CD14-positive monocyte (primary cell): ENCODE measurements at regions not wholly inside any gene's neighbourhood (a gene's known extent, or its start where the extent isn't known, plus 50 kb on each side); places are given as distances from the start of the nearest gene placed in this dataset.

ENCODE experiments used
- DNase-seq, 3 donors: peaks; one replicate each; pipeline ENCODE4 v3.0.0-alpha.2; 2011 to 2022
- H2AFZ ChIP-seq: 2 replicates; pipeline ENCODE4 v1.6.0; 2012; ENCODE audit warnings: mild to moderate bottlenecking, low read depth, low read length, inconsistent platforms; ENCODE audit not compliant: insufficient read depth, poor library complexity, severe bottlenecking
- H3K27ac ChIP-seq, 2 donors: 1 replicate in 1 of 2; 2 replicates in 1 of 2; pipeline ENCODE4 v1.5.1; 2012 to 2013; ENCODE audit warnings: low read length in 2 of 2, control low read depth in 1 of 2, inconsistent platforms in 1 of 2, low read depth in 1 of 2, mild to moderate bottlenecking in 1 of 2
- H3K27me3 ChIP-seq, 2 donors: one replicate each; pipeline versions ENCODE4 v1.6.0 to v1.6.1; 2011 to 2013; ENCODE audit warnings: low read length in 2 of 2; ENCODE audit not compliant: control insufficient read depth in 2 of 2, insufficient read depth in 2 of 2
- H3K36me3 ChIP-seq, 2 donors: replicated peaks in 1 of 2; 1 replicate in 1 of 2; 2 replicates in 1 of 2; pipeline versions ENCODE4 v1.5.1 to v1.6.1; 2012 to 2013; ENCODE audit warnings: low read length in 2 of 2, control low read depth in 1 of 2, inconsistent platforms in 1 of 2, mild to moderate bottlenecking in 1 of 2; ENCODE audit not compliant: insufficient read depth in 2 of 2, control insufficient read depth in 1 of 2
- H3K4me1 ChIP-seq, 2 donors: 1 replicate in 1 of 2; 2 replicates in 1 of 2; pipeline versions ENCODE4 v1.5.1 to v1.6.1; 2012 to 2013; ENCODE audit warnings: low read length in 2 of 2, control low read depth in 1 of 2, inconsistent platforms in 1 of 2, mild to moderate bottlenecking in 1 of 2, moderate library complexity in 1 of 2; ENCODE audit not compliant: insufficient read depth in 2 of 2, control insufficient read depth in 1 of 2
- H3K4me2 ChIP-seq: replicated peaks from 2 replicates; pipeline ENCODE3; 2012; ENCODE audit warnings: low read length, moderate library complexity, mild to moderate bottlenecking; ENCODE audit not compliant: poor library complexity, severe bottlenecking; ENCODE audit errors: extremely low read depth
- H3K4me3 ChIP-seq, 3 experiments: fragments of 200-600 bp in 1 of 3; sonication (generic) in 1 of 3; replicated peaks in 1 of 3; 1 replicate in 2 of 3; 2 replicates in 1 of 3; pipeline ENCODE4 v1.5.1; 2011 to 2013; ENCODE audit warnings: low read length in 3 of 3, mild to moderate bottlenecking in 3 of 3, control low read depth in 2 of 3, low read depth in 2 of 3, inconsistent platforms in 1 of 3, moderate library complexity in 1 of 3
- H3K79me2 ChIP-seq: 2 replicates; pipeline ENCODE4 v1.6.0; 2012; ENCODE audit warnings: mild to moderate bottlenecking, control low read depth, inconsistent platforms, low read length, moderate library complexity; ENCODE audit not compliant: insufficient read depth
- H3K9ac ChIP-seq: 2 replicates; pipeline ENCODE4 v1.6.0; 2017; ENCODE audit warnings: low read length, mild to moderate bottlenecking; ENCODE audit not compliant: insufficient read depth, poor library complexity, severe bottlenecking
- H3K9me3 ChIP-seq, 2 donors: replicated peaks in 1 of 2; 1 replicate in 1 of 2; 2 replicates in 1 of 2; pipeline versions ENCODE4 v1.5.1 to v1.6.1; 2012 to 2013; ENCODE audit warnings: low read length in 2 of 2, control low read depth in 1 of 2; ENCODE audit not compliant: control insufficient read depth in 1 of 2, insufficient read depth in 1 of 2
- H4K20me1 ChIP-seq: 2 replicates; pipeline ENCODE4 v1.6.0; 2012; ENCODE audit warnings: mild to moderate bottlenecking, low read length, control low read depth, moderate library complexity; ENCODE audit not compliant: insufficient read depth
- H3K27ac Mint-ChIP-seq, 7 donors: one replicate each; pipeline ENCODE4 v1.8.0; 2020; ENCODE audit warnings: mild to moderate bottlenecking in 7 of 7, mixed read lengths in 7 of 7, moderate library complexity in 6 of 7, inconsistent platforms in 2 of 7
- H3K27me3 Mint-ChIP-seq, 3 donors: one replicate each; pipeline ENCODE4 v1.8.0; 2021 to 2022; ENCODE audit warnings: low read depth in 3 of 3, mild to moderate bottlenecking in 3 of 3, mixed read lengths in 3 of 3, moderate library complexity in 3 of 3, inconsistent platforms in 1 of 3
- H3K36me3 Mint-ChIP-seq, 2 donors: one replicate each; pipeline ENCODE4 v1.8.0; 2020; ENCODE audit warnings: mixed read lengths in 2 of 2, inconsistent platforms in 1 of 2, mild to moderate bottlenecking in 1 of 2
- H3K4me1 Mint-ChIP-seq: one replicate; pipeline ENCODE4 v1.8.0; 2020; ENCODE audit warnings: mild to moderate bottlenecking, mixed read lengths
- H3K4me3 Mint-ChIP-seq, 2 donors: one replicate each; pipeline ENCODE4 v1.8.0; 2020; ENCODE audit warnings: mild to moderate bottlenecking in 2 of 2, mixed read lengths in 2 of 2, moderate library complexity in 1 of 2
- H3K9me3 Mint-ChIP-seq, 7 donors: one replicate each; pipeline ENCODE4 v1.8.0; 2020 to 2022; ENCODE audit warnings: mixed read lengths in 7 of 7, mild to moderate bottlenecking in 6 of 7, moderate library complexity in 6 of 7, inconsistent platforms in 2 of 7
- CTCF ChIP-seq: fragments of 200-600 bp; IDR thresholded peaks from one replicate; pipeline ENCODE4 v1.8.0; 2022; ENCODE audit warnings: antibody characterized with exemption, mild to moderate bottlenecking
- WGBS: methylation state at CpG from one replicate; pipeline ENCODE4 v1.1.5; 2013; ENCODE audit warnings: missing lambda C conversion rate; ENCODE audit not compliant: insufficient coverage; 5-methylcytosine and 5-hydroxymethylcytosine counted together
- intact Hi-C, 2 donors: fragments of 100-400 bp; cut with micrococcal nuclease; formaldehyde crosslinking; loops; one replicate each; pipeline versions ENCODE4 v1.15.0 to v1.15.1; 2023

GRCh38 chr15:60083318-60083717 is 79.2 kb downstream of the FOXB1 start:
- no peak overlapping the region for H3K4me2 ChIP-seq
- intact Hi-C loops, result no loop called here

GRCh38 chr15:60086681-60087429 is 82.7 kb downstream of the FOXB1 start:
- TF ChIP-seq CTCF, result no peak

More at GRCh38 chr15:60083318-60083717, 79.2 kb downstream of the FOXB1 start:
- Mint-ChIP-seq H3K4me1 (no peaks in the 10 kb centered on the region), H3K27ac (no peak overlapping the region), H3K27me3 (peaks cover 2 to 3% (median 2%) of the 10 kb centered on the region in 3 donors), H3K9me3 (peaks cover 0 to under 1% (median 0%) of the 10 kb centered on the region in 7 donors), H3K36me3 (no peaks in the 10 kb centered on the region), H3K4me3 (no peak overlapping the region)
- Histone ChIP-seq H3K27ac (no peak overlapping the region), H3K27me3 (no peaks in the 10 kb centered on the region), H3K9me3 (no peaks in the 10 kb centered on the region), H3K9ac (no peak overlapping the region), H3K79me2 (no peaks in the 10 kb centered on the region), H4K20me1 (no peaks in the 10 kb centered on the region), H3K4me3 (no peak overlapping the region), H3K36me3 (no peaks in the 10 kb centered on the region), H2AFZ (no peak overlapping the region), H3K4me1 (no peaks in the 10 kb centered on the region)
- no CpG with 5 or more reads among the region's 3 CpGs for WGBS
- DNase-seq, result no peak
- no peak for TF ChIP-seq CTCF

More at GRCh38 chr15:60086681-60087429, 82.7 kb downstream of the FOXB1 start:
- Histone ChIP-seq H3K27me3 (no peaks in the 10 kb centered on the region), H3K36me3 (no peaks in the 10 kb centered on the region), H2AFZ (no peak overlapping the region), H3K4me2 (no peak overlapping the region), H3K27ac (no peak overlapping the region), H3K4me1 (no peaks in the 10 kb centered on the region), H3K9me3 (no peaks in the 10 kb centered on the region), H3K79me2 (no peaks in the 10 kb centered on the region), H4K20me1 (no peaks in the 10 kb centered on the region), H3K9ac (no peak overlapping the region), H3K4me3 (no peak overlapping the region)
- Mint-ChIP-seq H3K9me3 (peaks cover 0 to 1% (median 0%) of the 10 kb centered on the region in 7 donors), H3K27ac (no peak overlapping the region), H3K36me3 (no peaks in the 10 kb centered on the region), H3K27me3 (peaks cover 3 to 5% (median 3%) of the 10 kb centered on the region in 3 donors), H3K4me3 (no peak overlapping the region), H3K4me1 (no peaks in the 10 kb centered on the region)
- DNase-seq, result no peak
- intact Hi-C loops, result no loop called here
- WGBS, result 94% methylated on average over 3 of the region's 8 CpGs
